Uterus (tissue), 3 donors: ENCODE measurements at regions not wholly inside any gene's neighbourhood (a gene's known extent, or its start where the extent isn't known, plus 50 kb on each side); places are given as distances from the start of the nearest gene placed in this dataset.
"Not testable (repeated sequence)": the region's sequence is repeated elsewhere in the genome, so short reads cannot be mapped to it uniquely, and the experiment has no call there.

ENCODE experiments used
- DNase-seq, 2 donors: peaks; one replicate each; pipeline ENCODE4 v3.0.0-alpha.2; 2019 to 2020
- H3K27ac ChIP-seq, 2 donors: fragments of 200-600 bp; sonication (generic); 1 replicate in 1 of 2; 2 replicates in 1 of 2; pipeline ENCODE4 v1.5.1; 2016 to 2018
- H3K27me3 ChIP-seq, 2 donors: fragments of 200-600 bp; sonication (generic); one replicate each; pipeline ENCODE4 v1.5.1; 2018 to 2019; ENCODE audit warnings: control low read depth in 1 of 2
- H3K36me3 ChIP-seq, 2 donors: fragments of 200-600 bp; sonication (generic); one replicate each; pipeline ENCODE4 v1.5.1; 2019; ENCODE audit warnings: control low read depth in 1 of 2
- H3K4me1 ChIP-seq, 2 donors: fragments of 200-600 bp; sonication (generic); one replicate each; pipeline ENCODE4 v1.5.1; 2018 to 2019; ENCODE audit warnings: control low read depth in 1 of 2
- H3K4me3 ChIP-seq, 2 donors: fragments of 200-600 bp; sonication (generic); 1 replicate in 1 of 2; 2 replicates in 1 of 2; pipeline ENCODE4 v1.5.1; 2018 to 2019; ENCODE audit warnings: mild to moderate bottlenecking in 1 of 2
- H3K9me3 ChIP-seq, 2 donors: fragments of 200-600 bp; sonication (generic); one replicate each; pipeline ENCODE4 v1.5.1; 2019; ENCODE audit warnings: control low read depth in 1 of 2
- POLR2A ChIP-seq, 2 donors: fragments of 450-650 bp; IDR thresholded peaks; one replicate each; pipeline ENCODE4 v1.6.1; 2016; ENCODE audit warnings: antibody characterized with exemption in 2 of 2, mild to moderate bottlenecking in 1 of 2, moderate library complexity in 1 of 2
- intact Hi-C: fragments of 100-400 bp; cut with DNase I; formaldehyde crosslinking; loops from one replicate; pipeline ENCODE4 v1.15.1; 2023; ENCODE audit warnings: low total_unique reads
- TF ChIP-seq, protein P1 (sequence below), 4 experiments: fragments of 200-600 bp in 2 of 4; fragments of 450-650 bp in 2 of 4; sonication (generic) in 2 of 4; IDR thresholded peaks; one replicate each; pipeline ENCODE4 v1.5.1; 2016 to 2019; ENCODE audit warnings: antibody characterized with exemption in 4 of 4, mild to moderate bottlenecking in 2 of 4, moderate library complexity in 1 of 4
- donor health status: DM: yes; HTN: yes; CAD: no.

DNA sequence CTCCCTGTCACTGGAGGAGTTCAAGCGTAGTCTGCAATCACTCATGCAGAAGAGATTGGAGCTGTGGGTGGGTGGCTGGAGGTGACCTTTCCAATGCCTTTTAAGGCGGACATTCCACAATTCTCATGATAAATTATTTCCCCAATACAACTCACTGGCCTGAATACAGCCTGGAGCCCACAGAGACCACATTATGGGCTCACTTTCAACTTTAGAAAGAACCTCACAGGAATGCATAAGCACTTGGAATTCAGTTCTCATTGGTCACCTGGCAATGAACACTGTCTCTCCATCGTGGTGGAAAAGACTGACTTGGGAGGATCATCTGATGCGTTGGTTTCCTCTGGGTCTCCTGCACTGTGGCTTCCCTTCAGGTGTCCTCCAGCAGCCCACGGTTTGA, 151.8 kb upstream of the KCND3 start:
- no peak overlapping the region for H3K4me3 ChIP-seq
- H3K27ac ChIP-seq, result no peak overlapping the region
- TF ChIP-seq, protein P1, sequence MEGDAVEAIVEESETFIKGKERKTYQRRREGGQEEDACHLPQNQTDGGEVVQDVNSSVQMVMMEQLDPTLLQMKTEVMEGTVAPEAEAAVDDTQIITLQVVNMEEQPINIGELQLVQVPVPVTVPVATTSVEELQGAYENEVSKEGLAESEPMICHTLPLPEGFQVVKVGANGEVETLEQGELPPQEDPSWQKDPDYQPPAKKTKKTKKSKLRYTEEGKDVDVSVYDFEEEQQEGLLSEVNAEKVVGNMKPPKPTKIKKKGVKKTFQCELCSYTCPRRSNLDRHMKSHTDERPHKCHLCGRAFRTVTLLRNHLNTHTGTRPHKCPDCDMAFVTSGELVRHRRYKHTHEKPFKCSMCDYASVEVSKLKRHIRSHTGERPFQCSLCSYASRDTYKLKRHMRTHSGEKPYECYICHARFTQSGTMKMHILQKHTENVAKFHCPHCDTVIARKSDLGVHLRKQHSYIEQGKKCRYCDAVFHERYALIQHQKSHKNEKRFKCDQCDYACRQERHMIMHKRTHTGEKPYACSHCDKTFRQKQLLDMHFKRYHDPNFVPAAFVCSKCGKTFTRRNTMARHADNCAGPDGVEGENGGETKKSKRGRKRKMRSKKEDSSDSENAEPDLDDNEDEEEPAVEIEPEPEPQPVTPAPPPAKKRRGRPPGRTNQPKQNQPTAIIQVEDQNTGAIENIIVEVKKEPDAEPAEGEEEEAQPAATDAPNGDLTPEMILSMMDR (IDR thresholded peaks at IDR 0.05), result no peak
- no peak for TF ChIP-seq POLR2A (IDR thresholded peaks at IDR 0.05)
- no peaks in the 10 kb centered on the region for H3K9me3 ChIP-seq
- intact Hi-C loops, result no loop called here
- H3K27me3 ChIP-seq, result no peaks in the 10 kb centered on the region
- no peaks in the 10 kb centered on the region for H3K4me1 ChIP-seq
- no peaks in the 10 kb centered on the region for H3K36me3 ChIP-seq
- no peak for DNase-seq

DNA sequence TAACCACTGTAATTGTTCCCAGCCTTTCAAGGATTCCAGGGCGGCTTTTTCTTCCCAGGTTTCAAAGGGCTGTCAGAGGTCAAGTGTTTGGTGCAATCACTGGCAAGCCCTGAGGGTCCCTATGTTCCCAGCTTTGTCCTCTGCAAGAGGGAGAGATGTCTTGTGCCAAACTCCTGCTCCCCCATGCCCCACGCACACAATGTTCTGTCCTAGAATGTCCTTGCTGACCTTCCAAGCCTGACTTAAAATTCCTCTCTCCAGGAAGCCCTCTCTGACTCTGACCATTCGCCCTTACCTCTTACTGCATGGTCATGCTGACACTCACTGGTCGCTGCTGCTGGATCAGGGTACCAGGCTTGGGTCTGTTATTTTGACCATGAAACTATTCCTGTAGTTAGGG, 152.5 kb upstream of the KCND3 start:
- no peak overlapping the region for H3K27ac ChIP-seq
- no peak for TF ChIP-seq POLR2A (IDR thresholded peaks at IDR 0.05)
- intact Hi-C loops, result no loop called here
- H3K4me3 ChIP-seq, result no peak overlapping the region
- H3K4me1 ChIP-seq, result no peaks in the 10 kb centered on the region
- H3K9me3 ChIP-seq, result no peaks in the 10 kb centered on the region
- DNase-seq, result no peak
- no peaks in the 10 kb centered on the region for H3K36me3 ChIP-seq
- H3K27me3 ChIP-seq, result no peaks in the 10 kb centered on the region

DNA sequence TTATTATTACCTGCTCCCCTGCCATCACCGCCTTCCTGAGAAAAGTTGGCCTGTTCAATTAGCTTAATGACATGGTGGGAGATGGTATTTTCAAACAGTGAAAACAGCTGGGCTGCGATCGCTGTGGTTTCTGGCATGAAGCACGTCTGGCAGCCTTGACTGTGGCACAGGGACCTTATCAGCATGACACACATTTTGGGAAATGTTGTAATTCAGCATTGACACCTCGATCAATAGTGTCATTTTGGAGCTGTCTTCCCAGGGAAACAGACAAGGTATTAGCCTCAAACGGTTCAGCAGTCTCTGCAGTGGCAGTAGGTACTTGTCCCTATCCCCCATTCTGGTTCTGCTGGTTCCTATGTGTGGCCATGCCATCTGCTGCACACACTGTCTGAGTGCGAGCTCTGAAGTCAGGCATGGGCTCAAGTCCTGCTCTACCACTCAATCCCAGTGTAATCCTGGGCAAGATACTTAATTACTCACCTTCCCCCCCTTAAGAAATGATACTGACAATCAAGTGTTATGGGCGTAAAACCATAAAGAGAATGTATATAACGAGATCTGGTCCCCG, 154.5 kb upstream of the KCND3 start:
- Histone ChIP-seq H3K4me3 (no peak overlapping the region), H3K27ac (no peak overlapping the region), H3K27me3 (no peaks in the 10 kb centered on the region), H3K36me3 (no peaks in the 10 kb centered on the region), H3K9me3 (no peaks in the 10 kb centered on the region), H3K4me1 (no peaks in the 10 kb centered on the region)
- no peak for TF ChIP-seq POLR2A (IDR thresholded peaks at IDR 0.05)
- TF ChIP-seq, protein P1 (IDR thresholded peaks at IDR 0.05), result no peak
- DNase-seq, result no peak
- intact Hi-C loops, result no loop called here

DNA sequence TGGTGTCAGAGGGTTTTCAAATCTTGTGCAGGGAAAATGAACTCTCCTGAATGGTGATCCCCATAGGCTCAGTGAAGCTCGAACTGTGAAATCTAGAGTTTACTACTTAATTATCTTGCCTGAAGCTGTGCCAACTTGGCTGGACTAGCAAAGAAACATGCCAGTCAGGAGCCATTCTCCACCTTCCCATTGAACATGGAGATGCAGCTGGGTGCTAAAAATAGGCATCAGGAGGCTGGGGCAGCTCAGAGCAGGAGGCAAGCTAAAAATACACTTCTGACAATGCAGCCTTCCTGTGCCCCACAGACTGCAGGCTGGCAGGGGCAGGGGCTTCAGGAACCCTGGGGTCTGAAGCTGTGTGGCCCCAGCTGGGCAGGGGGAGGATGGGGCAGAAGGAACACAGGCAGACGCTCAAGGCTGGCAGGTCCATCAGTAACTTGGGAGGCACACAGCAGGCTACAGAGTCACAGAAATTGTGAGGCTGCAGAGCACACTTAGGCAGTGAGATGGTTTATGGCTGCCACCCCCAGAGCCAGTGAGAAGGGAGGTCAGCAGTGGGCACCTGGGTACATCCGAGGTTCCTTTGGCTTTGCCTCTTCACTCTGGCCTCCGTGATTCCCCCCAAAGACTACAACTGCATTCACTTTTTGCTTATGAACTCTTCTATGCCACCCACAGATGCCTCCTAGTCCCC, 155.4 kb upstream of the KCND3 start:
- H3K4me3 ChIP-seq, result no peak overlapping the region
- TF ChIP-seq, protein P1 (IDR thresholded peaks at IDR 0.05), result no peak
- H3K9me3 ChIP-seq, result no peaks in the 10 kb centered on the region
- intact Hi-C loops, result no loop called here
- H3K27me3 ChIP-seq, result no peaks in the 10 kb centered on the region
- DNase-seq, result no peak
- no peaks in the 10 kb centered on the region for H3K36me3 ChIP-seq
- H3K4me1 ChIP-seq, result no peaks in the 10 kb centered on the region
- H3K27ac ChIP-seq, result no peak overlapping the region

DNA sequence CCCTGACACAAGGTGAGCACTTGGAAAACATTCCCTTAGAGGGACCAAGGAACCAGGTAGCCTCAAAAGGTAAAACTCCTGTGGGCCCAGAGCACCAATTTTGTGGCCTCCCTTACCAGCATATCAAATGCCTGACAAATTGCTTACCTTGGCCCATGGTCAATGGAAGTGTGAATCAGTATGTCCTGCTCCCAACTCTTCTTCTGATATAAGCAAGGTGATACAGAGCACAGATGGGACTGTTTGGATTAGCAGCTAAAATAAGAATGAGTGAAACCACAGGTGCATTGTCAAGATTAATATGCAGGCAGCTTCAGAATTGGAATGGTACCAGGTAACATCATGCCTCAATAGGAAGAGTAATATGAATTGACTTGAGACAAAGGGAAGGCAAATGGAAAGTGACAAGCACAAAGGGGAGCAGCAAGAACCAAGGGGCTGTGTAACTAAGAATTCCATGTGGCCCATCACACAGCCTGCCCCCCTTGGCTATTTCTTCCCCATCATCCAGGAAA, 156.8 kb upstream of the KCND3 start:
- no peak for DNase-seq
- Histone ChIP-seq H3K4me3 (no peak overlapping the region), H3K36me3 (no peaks in the 10 kb centered on the region), H3K9me3 (no peaks in the 10 kb centered on the region), H3K27me3 (no peaks in the 10 kb centered on the region), H3K4me1 (no peaks in the 10 kb centered on the region), H3K27ac (no peak overlapping the region)
- intact Hi-C loops, result no loop called here
- TF ChIP-seq POLR2A (IDR thresholded peaks at IDR 0.05), result no peak
- TF ChIP-seq, protein P1 (IDR thresholded peaks at IDR 0.05), result no peak

DNA sequence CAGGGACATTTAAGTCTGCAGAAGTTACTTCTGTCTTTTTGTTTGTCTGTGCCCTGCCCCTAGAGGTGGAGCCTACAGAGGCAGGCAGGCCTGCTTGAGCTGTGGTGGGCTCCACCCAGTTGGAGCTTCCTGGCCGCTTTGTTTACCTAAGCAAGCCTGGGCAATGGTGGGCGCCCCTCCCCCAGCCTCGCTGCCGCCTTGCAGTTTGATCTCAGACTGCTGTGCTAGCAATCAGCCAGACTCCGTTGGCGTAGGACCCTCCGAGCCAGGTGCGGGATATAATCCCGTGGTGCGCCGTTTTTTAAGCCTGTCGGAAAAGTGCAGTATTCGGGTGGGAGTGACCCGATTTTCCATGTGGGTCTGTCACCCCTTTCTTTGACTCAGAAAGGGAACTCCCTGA, 170.7 kb upstream of the KCND3 start:
- H3K4me3 ChIP-seq, DNase-seq, H3K27ac ChIP-seq, H3K36me3 ChIP-seq, H3K9me3 ChIP-seq, H3K4me1 ChIP-seq, H3K27me3 ChIP-seq, intact Hi-C loops: not testable (repeated sequence)
